ENCODE measurements at regions not wholly inside any gene's neighbourhood (a gene's known extent, or its start where the extent isn't known, plus 50 kb on each side); places are given as distances from the start of the nearest gene placed in this dataset.
"Not testable (repeated sequence)": the region's sequence is repeated elsewhere in the genome, so short reads cannot be mapped to it uniquely, and the experiment has no call there.

DNA sequence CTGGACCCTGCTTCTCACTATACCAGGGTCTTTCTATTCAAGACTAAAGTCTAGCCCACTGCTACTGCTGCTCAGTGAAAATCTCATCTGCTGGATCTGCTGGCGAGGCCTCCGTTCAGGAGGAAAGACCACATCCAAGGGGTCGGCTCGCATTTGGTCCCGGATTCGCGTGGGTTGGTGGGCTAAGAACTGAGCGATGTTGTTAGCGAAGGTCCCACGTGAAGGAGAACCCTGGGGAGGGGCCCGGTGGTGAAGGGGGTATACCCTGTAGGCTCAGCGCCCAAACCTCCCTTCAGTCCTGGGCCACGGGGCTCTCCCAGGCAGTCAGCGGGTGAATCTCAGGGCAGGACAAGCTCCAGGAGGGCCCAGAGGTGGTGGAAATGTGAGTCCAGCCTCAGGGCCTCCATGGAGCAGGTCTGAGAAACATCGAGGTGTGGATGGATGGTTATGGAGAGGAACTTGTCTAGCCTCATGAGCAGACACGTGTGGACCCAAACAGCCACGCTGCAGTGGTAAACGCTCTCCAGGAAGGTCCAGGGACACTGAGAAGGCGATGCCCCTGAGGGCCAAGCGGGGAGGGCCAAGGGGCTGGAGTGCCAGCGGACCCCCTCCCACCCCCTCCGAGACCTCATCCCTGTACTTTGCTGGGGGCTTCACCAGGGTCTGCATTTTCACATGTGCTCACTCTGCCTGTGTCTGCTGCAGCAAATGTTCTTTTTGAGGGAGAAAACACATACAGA, 152.3 kb downstream of the CTTN start:
- peaks cover 7% of the 10 kb centered on the region for H3K27me3 Mint-ChIP-seq
- no peak overlapping the region for H3K4me3 Mint-ChIP-seq
- H3K9me3 Mint-ChIP-seq = no peaks in the 10 kb centered on the region
- no peaks in the 10 kb centered on the region for H3K4me1 Mint-ChIP-seq
- no peak overlapping the region for H3K27ac Mint-ChIP-seq
- DNase-seq (ENCODE audit: low spot score in 2 of 2) (no peak), ATAC-seq (ENCODE audit: low read depth) (no peak)
- no peaks in the 10 kb centered on the region for H3K36me3 Mint-ChIP-seq

DNA sequence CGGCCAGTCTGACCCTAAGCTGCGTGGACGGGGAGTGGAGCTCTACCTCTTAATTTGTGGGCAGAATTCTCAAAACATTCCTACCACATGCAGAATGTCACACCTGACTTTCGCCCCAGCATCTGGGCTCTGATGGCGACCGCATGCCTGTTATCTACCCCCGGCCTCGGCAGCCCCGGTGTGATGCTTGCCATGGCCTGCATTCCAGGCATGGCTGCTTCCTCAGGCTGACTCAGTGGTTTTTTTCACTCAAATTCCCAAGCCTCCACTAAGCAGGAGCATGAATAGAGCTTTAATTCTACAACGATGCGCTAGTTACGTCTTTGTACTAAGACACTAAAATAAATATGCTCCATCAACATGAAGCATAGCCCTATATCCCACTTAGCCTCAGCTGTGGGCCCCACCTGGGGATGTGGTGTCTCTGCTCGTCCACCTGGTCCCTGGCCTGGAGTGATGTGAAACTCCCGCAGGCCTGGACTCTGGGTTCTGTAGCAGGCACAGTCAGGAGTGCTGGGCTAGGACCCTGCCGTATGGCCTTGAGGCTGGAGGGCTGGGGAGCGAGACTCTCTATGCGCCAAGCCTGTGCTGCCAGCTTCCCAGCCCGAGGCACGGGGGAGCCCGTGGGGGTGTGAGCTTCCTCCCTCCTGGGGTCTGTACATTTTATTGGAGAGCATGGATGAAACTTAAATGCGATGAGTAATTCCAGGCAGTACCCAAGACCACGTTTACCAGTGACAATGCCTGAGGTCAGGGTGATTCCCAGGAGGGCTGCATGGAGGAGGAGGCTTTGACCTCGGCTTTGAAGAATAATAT, 153.2 kb downstream of the CTTN start:
- H3K27me3 Mint-ChIP-seq = peaks cover 5% of the 10 kb centered on the region
- no peak for ATAC-seq (ENCODE audit: low read depth)
- H3K36me3 Mint-ChIP-seq = no peaks in the 10 kb centered on the region
- no peak for DNase-seq (ENCODE audit: low spot score in 2 of 2)
- H3K9me3 Mint-ChIP-seq = no peaks in the 10 kb centered on the region
- no peaks in the 10 kb centered on the region for H3K4me1 Mint-ChIP-seq
- H3K4me3 Mint-ChIP-seq = no peak overlapping the region
- H3K27ac Mint-ChIP-seq = no peak overlapping the region

DNA sequence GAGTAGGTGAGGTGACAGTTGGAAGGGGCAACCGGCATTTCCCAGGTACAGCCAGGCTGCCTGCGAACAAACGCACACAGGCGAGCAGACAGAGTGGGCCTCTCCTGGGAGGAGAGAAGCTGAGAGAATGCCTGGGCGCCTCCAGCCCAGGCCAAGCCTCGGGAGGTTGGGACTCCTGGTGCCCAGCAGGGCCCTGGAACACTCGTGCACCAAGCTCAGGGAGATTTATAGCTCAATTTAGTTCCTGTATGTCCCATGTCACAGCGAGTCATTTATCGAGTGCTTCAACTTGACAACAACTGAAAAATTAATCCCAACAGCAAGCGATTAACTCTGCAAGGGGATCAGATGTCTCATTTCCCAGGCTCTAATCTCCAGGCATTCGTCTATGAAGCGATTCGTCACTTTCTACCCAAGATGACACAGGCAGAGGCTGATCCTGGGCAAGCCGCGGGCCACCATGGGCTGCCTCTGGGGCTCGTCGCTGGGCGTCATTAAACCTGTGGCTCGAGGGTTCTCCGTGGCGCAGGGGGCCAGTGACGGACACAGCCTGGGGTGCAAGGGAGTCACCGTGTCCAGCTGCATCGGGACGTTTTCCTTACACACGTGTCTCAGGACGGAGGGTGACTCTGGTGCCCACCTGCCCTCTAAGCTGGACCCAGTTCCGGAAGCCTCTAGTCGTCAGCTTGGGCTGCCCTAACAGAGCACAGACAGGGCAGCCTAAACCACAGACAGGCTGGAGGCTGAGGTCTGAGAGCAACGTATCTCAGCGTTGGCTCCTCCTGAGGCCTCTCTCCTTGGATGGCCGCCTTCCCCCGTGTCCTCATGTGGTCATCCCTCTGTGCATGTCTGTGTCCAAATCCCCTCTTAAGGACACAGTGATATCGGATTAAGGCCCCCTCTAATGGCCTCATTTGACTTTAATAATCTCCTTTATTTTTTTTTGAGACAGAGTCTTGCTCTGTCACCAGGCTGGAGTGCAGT, 154.1 kb downstream of the CTTN start:
- no peaks in the 10 kb centered on the region for H3K9me3 Mint-ChIP-seq

DNA sequence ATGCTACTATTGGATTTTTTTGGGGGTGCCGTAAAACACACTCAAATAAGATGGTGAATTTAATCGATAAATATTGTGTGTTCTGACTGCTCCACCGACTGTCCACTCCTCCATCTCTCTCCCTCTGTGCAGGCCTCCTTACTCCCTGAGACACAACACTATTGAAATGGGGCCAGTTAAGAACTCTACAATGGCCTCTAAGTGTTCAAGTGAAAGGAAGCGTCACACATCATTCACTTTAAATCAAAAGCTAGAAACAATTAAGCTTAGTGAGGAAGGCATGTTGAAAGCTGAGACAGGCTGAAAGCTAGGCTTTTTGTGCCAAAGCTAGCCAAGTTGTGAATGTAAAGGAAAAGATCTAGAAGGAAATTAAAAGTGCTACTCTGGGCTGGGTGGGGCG, 156.7 kb downstream of the CTTN start:
- Mint-ChIP-seq H3K27me3 (peaks cover 3% of the 10 kb centered on the region), H3K27ac (no peak overlapping the region), H3K4me1 (no peaks in the 10 kb centered on the region), H3K4me3 (no peak overlapping the region), H3K9me3 (no peaks in the 10 kb centered on the region), H3K36me3 (no peaks in the 10 kb centered on the region)
- no peak for DNase-seq (ENCODE audit: low spot score in 2 of 2)
- no peak for ATAC-seq (ENCODE audit: low read depth)

More for the DNA sequence above, 154.1 kb downstream of the CTTN start:
- no peak overlapping the region for H3K27ac Mint-ChIP-seq
- ATAC-seq (ENCODE audit: low read depth) (no peak), DNase-seq (ENCODE audit: low spot score in 2 of 2) (no peak)
- peaks cover 3% of the 10 kb centered on the region for H3K27me3 Mint-ChIP-seq
- no peaks in the 10 kb centered on the region for H3K4me1 Mint-ChIP-seq
- H3K4me3 Mint-ChIP-seq = no peak overlapping the region
- H3K36me3 Mint-ChIP-seq = no peaks in the 10 kb centered on the region

DNA sequence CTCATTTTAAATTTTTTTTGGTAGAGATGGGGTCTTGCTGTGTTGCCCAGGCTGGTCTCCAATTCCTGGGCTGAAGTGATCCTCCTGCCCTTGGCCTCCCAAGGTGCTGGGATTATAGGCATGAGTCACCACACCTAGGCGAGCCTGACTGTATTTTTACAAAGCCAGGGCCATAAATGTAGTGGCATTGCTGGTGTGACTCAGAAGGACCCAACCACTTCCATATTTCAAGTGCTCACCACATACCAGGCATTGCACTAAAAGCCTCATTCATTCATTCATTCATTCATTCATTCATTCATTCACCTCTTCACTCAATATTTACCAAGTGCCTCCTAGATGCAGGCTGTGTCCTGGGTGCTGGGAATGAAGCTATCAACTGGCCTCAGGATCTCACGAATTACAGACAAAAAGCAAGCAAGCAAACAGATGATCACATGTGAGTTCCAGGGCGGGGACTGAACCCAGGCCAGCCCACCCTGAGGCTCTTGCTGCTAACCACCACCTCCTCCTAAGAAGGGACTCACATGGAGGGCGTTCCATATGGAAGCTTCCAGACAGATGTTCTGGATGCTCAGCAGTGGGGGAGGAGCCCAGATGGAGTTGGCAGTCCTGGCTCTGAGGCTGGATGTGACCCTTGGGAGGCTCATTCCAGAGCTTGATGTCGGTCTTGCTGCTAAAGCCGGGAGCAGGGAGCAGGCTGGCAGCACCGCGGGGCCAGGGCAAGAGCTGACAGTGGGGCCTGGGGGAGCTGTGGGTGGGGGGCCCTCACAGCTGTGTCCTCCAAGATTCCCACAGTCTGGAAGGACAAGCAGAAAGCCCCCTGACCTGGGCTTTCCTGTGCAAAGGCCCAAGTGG, 158.8 kb downstream of the CTTN start:
- DNase-seq (ENCODE audit: low spot score in 2 of 2) (no peak), ATAC-seq (ENCODE audit: low read depth) (no peak)
- no peak overlapping the region for H3K27ac Mint-ChIP-seq
- no peak overlapping the region for H3K4me3 Mint-ChIP-seq
- H3K27me3 Mint-ChIP-seq = peaks cover 3% of the 10 kb centered on the region
- no peaks in the 10 kb centered on the region for H3K36me3 Mint-ChIP-seq
- no peaks in the 10 kb centered on the region for H3K9me3 Mint-ChIP-seq
- no peaks in the 10 kb centered on the region for H3K4me1 Mint-ChIP-seq

DNA sequence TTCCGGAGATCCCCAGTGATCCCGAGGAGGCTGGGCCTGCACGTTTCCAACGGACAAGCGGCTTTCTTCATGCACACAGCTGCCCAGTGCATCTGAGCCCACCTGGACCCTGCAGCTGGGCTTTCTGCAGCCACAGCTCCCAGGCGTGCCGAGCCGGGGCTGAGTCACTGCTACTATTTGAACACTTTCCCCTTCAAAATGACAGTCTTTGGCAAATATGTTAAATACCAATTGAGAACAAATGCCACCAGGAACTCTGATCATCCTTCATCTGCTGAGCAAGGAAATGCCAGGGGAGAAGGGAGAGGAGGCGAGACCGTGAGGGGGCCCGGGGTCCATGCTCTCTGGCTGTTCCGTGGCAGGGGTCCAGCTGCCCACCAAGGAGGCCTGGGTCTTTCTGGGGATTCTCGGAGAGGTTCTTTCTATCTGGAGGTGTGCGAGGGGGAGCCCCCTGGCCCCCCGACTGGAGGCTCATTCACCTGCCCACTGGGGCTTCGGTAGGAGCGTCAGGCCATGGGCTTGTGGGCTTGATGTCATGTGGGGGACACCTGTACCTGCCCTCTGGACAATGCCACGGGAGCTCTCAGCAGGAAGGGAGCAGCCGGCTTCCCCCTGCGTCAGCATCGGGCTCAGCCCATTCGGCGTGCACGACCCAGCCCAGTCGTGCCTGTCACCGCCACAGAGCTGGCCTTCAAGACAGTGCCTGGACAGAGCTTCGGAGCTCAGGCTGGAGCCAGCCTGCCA, 159.6 kb downstream of the CTTN start:
- H3K27ac Mint-ChIP-seq = no peak overlapping the region
- DNase-seq (ENCODE audit: low spot score in 2 of 2) (no peak), ATAC-seq (ENCODE audit: low read depth) (no peak)
- H3K4me3 Mint-ChIP-seq = no peak overlapping the region
- peaks cover 3% of the 10 kb centered on the region for H3K9me3 Mint-ChIP-seq
- no peaks in the 10 kb centered on the region for H3K4me1 Mint-ChIP-seq
- peaks cover 3% of the 10 kb centered on the region for H3K27me3 Mint-ChIP-seq
- H3K36me3 Mint-ChIP-seq = no peaks in the 10 kb centered on the region

DNA sequence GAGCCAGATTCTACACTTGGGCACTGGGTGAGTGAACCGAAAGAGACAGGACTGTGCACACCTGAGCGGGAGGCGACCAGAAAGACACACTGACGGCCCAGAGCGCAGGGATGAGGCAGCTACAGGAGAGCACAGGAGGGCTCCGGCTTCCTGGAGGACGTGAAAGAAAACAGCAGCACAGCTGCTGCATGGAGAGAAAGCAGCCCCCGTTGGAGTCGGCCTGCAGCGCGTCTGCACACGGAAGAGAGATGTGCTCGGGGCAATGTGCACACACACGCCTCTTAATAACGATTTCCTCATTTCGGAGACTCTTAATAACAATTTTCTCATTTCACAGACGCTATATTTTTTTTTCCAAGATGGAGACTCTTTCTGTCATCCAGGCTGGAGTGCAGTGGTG, 160.4 kb downstream of the CTTN start:
- Mint-ChIP-seq H3K27ac (no peak overlapping the region), H3K36me3 (no peaks in the 10 kb centered on the region), H3K4me3 (no peak overlapping the region), H3K4me1 (no peaks in the 10 kb centered on the region), H3K27me3 (peaks cover 4% of the 10 kb centered on the region), H3K9me3 (peaks cover 5% of the 10 kb centered on the region)
- ATAC-seq (ENCODE audit: low read depth) = no peak
- no peak for DNase-seq (ENCODE audit: low spot score in 2 of 2)

DNA sequence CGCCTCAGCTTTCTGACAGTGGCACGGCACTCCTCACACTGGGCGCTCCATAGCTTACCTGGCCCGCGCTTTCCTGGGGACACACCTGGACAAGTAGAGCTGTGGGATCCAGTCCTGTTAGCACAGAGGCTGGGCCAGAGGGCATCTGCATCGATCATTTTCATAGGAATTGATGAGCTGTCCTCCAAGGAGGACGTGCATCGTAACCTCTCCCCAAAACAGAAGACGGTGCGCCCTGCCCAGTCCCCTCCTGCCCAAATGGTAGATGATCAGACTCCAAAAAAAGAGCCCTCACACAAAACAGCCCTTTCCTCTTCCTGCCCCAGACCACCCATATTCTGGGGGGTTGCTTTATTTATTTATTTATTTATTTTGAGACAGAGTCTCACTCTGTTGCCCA, 161.2 kb downstream of the CTTN start:
- Mint-ChIP-seq H3K4me1 (no peaks in the 10 kb centered on the region), H3K27ac (no peak overlapping the region), H3K36me3 (no peaks in the 10 kb centered on the region), H3K27me3 (peaks cover 4% of the 10 kb centered on the region), H3K9me3 (peaks cover 5% of the 10 kb centered on the region), H3K4me3 (no peak overlapping the region)
- ATAC-seq (ENCODE audit: low read depth) (no peak), DNase-seq (ENCODE audit: low spot score in 2 of 2) (no peak)

DNA sequence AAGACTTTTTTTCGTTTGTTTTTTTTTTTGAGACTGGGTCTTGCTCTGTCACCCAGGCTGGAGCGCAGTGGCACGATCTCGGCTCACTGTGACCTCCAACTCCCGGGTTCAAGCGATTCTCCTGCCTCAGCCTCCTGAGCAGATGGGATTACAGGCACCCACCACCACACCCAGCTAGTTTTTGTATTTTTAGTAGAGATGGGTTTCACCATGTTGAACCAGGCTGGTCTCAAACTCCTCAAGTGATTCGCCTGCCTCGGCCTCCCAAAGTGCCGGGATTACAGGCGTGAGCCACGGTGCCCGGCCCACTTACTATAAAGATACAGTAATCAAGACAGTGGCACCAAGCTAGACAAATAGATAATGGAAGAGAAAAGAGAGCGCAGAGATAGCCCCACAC, 162.3 kb downstream of the CTTN start:
- H3K9me3 Mint-ChIP-seq; H3K27ac Mint-ChIP-seq; ATAC-seq (ENCODE audit: low read depth); DNase-seq (ENCODE audit: low spot score in 2 of 2); H3K36me3 Mint-ChIP-seq; H3K4me1 Mint-ChIP-seq; H3K27me3 Mint-ChIP-seq; H3K4me3 Mint-ChIP-seq: not testable (repeated sequence)

DNA sequence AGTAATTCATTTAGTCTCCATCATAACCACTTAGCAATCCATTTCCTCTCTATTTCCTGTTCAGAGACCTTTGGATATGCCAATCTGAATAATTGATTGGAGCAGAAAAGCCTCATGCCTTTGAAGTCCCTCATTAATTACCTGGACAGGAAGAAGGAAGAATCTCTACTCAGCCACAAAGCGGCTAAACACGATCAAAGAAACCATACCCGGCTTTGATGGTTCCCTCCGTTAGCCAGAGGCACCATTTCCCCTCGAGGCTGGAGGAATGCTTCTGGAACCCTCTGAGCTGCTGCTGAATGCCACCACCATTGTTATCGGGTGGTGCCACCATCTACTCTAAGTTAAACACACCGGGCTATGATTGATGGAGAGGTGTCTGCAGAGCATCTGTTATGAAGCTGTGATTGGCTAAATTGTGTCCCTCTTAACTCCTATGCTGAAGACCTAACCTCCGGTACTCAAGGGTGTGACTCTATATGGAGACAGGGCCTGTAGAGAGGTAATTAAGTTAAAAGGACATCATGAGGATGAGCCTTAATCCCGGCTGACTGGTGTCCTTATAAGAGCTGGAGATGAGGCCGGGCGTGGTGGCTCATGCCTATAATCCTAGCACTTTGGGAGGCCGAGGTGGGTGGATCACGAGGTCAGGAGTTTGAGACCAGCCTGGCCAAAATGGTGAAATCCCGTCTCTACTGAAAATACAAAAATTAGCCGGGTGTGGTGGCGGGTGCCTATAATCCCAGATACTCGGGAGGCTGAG, 168.6 kb downstream of the CTTN start:
- Mint-ChIP-seq H3K9me3 (peaks cover 5% of the 10 kb centered on the region), H3K4me3 (no peak overlapping the region), H3K36me3 (no peaks in the 10 kb centered on the region), H3K27me3 (peaks cover 12% of the 10 kb centered on the region), H3K27ac (no peak overlapping the region), H3K4me1 (no peaks in the 10 kb centered on the region)
- ATAC-seq (ENCODE audit: low read depth) (no peak), DNase-seq (ENCODE audit: low spot score in 2 of 2) (no peak)

DNA sequence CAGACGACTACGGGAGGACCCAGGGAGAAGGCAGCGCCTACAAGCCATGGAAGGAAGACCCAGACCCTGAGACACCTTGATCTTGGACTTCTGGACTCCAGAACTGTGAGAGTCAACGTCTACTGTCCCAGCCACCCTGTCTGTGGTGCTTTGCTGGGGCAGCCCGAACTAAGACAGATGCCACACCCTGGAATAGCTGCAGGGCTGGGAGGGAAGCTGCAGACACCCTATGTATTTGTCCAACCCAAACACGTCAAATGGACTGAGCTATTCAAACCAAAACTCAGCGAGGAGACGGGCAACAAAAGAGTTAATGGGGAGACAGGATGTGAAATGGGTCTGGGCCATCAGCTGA, 169.3 kb downstream of the CTTN start:
- no peak overlapping the region for H3K4me3 Mint-ChIP-seq
- no peak for ATAC-seq (ENCODE audit: low read depth)
- H3K27ac Mint-ChIP-seq = no peak overlapping the region
- H3K36me3 Mint-ChIP-seq = no peaks in the 10 kb centered on the region
- peaks cover 12% of the 10 kb centered on the region for H3K27me3 Mint-ChIP-seq
- no peaks in the 10 kb centered on the region for H3K4me1 Mint-ChIP-seq
- no peak for DNase-seq (ENCODE audit: low spot score in 2 of 2)
- peaks cover 3% of the 10 kb centered on the region for H3K9me3 Mint-ChIP-seq

DNA sequence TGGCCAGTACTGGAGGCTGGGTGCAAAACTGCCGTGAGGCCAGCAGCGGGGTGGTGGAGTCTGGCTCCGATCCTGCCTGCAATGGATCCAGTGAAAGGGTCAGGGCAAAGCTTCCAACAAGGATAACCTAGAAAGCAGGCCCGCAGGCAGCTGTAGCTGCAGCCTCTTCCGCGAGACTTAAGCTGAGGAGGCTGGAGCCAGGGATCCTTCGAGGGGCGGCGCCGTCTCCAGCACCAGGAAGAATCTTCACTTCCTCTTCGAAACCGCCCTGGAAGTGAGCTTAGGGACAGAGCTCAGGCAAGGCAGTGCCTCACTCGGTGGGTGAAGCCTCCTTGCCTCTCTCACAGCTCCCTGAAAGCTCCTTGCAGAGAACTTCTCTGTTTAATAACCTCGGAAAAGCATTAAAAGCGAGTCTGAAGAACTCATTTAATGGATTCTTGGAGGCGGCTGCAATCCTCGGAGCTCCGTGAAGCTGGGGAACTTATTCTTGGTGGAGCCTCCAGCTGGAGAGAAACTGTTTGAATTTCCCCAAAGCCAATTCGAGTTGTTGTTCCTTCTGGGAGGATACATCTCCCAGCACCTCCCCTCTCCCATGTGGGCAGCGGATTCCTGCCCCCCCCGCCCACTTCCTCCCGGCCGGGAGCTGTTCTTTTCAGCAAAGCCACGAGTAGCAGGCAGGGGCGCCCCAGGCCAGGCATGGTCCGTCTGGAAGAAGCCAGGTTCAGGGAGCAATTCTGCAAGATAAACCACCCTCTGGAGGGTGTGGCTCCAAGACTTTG, 169.9 kb downstream of the CTTN start:
- Mint-ChIP-seq H3K4me1 (no peaks in the 10 kb centered on the region), H3K36me3 (no peaks in the 10 kb centered on the region), H3K27me3 (peaks cover 11% of the 10 kb centered on the region), H3K4me3 (no peak overlapping the region), H3K9me3 (peaks cover under 1% of the 10 kb centered on the region), H3K27ac (no peak overlapping the region)
- DNase-seq (ENCODE audit: low spot score in 2 of 2) (no peak), ATAC-seq (ENCODE audit: low read depth) (no peak)
